ENCODE measurements at regions not wholly inside any gene's neighbourhood (a gene's known extent, or its start where the extent isn't known, plus 50 kb on each side); places are given as distances from the start of the nearest gene placed in this dataset.

DNA sequence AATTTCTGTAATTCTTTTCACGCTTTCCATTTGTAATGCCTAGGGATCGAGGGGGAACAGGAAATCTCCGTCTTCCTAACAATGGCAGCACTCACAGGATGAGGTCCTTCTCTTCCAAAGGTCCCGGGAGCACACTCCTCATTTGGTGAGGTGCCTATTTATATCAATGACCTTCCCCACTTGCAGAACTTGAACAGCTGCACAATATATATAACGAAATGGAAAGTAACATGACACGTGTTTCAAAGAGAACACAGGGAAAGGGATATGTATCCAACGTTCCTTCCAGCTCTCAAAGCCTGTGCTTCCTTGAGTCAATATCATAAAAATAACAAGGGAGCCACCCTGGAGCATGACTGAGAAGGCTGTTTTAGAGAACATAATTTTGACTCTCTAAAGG lies 78.6 kb upstream of the RBM24 start:
- TF ChIP-seq, protein P1, sequence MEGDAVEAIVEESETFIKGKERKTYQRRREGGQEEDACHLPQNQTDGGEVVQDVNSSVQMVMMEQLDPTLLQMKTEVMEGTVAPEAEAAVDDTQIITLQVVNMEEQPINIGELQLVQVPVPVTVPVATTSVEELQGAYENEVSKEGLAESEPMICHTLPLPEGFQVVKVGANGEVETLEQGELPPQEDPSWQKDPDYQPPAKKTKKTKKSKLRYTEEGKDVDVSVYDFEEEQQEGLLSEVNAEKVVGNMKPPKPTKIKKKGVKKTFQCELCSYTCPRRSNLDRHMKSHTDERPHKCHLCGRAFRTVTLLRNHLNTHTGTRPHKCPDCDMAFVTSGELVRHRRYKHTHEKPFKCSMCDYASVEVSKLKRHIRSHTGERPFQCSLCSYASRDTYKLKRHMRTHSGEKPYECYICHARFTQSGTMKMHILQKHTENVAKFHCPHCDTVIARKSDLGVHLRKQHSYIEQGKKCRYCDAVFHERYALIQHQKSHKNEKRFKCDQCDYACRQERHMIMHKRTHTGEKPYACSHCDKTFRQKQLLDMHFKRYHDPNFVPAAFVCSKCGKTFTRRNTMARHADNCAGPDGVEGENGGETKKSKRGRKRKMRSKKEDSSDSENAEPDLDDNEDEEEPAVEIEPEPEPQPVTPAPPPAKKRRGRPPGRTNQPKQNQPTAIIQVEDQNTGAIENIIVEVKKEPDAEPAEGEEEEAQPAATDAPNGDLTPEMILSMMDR (IDR thresholded peaks at IDR 0.05) = no peak
- Histone ChIP-seq H3K27ac (no peak overlapping the region), H3K4me3 (no peak overlapping the region), H3K4me1 (ENCODE audit: control insufficient read depth in 1 of 2, low read depth in 2 of 2) (no peaks in the 10 kb centered on the region), H3K27me3 (replicated peaks; ENCODE audit: insufficient read depth) (no peaks in the 10 kb centered on the region), H3K9me3 (no peaks in the 10 kb centered on the region), H3K36me3 (no peaks in the 10 kb centered on the region)
- ATAC-seq (ENCODE audit: insufficient number of reproducible peaks, low FRiP score, low read depth) = no peak
- no peak for DNase-seq (ENCODE audit: low spot score)

DNA sequence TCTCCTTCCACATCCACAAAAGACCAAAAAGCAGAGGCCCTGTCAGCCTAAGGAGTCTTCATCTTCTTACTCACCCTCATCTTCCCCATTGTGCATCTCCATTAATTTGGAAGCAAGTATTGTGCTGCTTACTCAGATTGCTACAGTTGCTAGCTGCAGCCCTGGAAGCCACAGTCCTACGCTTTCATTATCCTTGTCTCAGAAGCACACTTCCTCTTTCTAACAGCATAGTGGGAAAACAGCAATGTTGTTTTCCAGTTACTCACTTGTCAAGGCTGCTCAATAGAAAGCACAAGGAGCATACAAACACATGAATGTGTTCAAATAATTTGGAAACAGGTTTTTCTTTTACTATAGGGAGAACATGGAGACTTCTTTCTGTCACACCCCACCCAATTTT lies 76.6 kb upstream of the RBM24 start:
- TF ChIP-seq, protein P1 (IDR thresholded peaks at IDR 0.05) = no peak
- Histone ChIP-seq H3K27ac (no peak overlapping the region), H3K9me3 (no peaks in the 10 kb centered on the region), H3K36me3 (no peaks in the 10 kb centered on the region), H3K4me1 (ENCODE audit: control insufficient read depth in 1 of 2, low read depth in 2 of 2) (no peaks in the 10 kb centered on the region), H3K27me3 (replicated peaks; ENCODE audit: insufficient read depth) (no peaks in the 10 kb centered on the region), H3K4me3 (no peak overlapping the region)
- no peak for ATAC-seq (ENCODE audit: insufficient number of reproducible peaks, low FRiP score, low read depth)
- DNase-seq (ENCODE audit: low spot score) = no peak

DNA sequence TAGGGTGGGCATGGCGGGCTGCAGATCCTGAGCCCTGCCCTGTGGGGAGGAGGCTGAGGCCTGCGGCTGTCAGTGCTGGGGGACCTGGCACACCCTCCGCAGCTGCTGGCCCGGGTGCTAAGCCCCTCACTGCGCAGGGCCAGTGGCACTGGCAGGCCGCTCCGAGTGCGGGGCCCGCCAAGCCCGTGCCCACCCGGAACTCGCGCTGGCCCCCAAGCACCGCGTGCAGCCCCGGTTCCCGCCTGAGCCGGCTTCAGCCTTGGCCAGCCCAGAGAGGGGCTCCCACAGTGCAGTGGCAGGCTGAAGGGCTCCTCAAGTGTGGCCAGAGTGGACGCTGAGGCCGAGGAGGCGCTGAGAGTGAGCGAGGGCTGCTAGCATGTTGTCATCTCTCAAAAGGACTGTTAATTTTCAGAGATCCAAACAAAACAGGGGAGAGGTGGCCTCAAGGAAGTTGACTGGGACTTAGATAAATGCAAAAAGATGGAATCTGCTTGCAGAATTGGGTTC lies 74.5 kb upstream of the RBM24 start:
- TF ChIP-seq, protein P1 (IDR thresholded peaks at IDR 0.05) = no peak
- ATAC-seq (ENCODE audit: insufficient number of reproducible peaks, low FRiP score, low read depth) (no peak), DNase-seq (ENCODE audit: low spot score) (no peak)
- Histone ChIP-seq H3K27ac (no peak overlapping the region), H3K4me3 (no peak overlapping the region), H3K27me3 (replicated peaks; ENCODE audit: insufficient read depth) (no peaks in the 10 kb centered on the region), H3K9me3 (no peaks in the 10 kb centered on the region), H3K4me1 (ENCODE audit: control insufficient read depth in 1 of 2, low read depth in 2 of 2) (no peaks in the 10 kb centered on the region), H3K36me3 (no peaks in the 10 kb centered on the region)

DNA sequence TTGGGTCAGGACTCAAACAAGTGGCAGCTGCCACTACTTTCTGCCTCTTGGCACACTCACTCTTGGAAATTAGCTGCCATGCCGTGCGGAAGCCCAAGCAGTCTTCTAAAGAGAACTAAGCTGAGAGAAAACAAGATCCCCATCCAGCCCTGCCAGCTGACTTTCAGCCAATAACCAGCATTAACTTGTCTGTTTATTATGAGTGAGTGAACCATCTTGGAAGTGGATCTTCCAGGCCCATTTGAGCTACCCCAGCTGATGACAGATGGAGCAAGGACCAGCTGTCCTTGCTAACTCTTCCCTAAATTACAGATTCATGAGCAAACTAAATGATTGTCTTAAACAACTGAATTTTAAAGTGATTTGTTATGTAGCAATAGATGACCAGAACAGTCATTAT lies 73.9 kb upstream of the RBM24 start:
- H3K4me3 ChIP-seq = no peak overlapping the region
- no peaks in the 10 kb centered on the region for H3K36me3 ChIP-seq
- no peaks in the 10 kb centered on the region for H3K9me3 ChIP-seq
- no peak for ATAC-seq (ENCODE audit: insufficient number of reproducible peaks, low FRiP score, low read depth)
- H3K4me1 ChIP-seq (ENCODE audit: control insufficient read depth in 1 of 2, low read depth in 2 of 2) = peaks cover 0 to 6% of the 10 kb centered on the region in 2 donors
- H3K27me3 ChIP-seq (replicated peaks; ENCODE audit: insufficient read depth) = no peaks in the 10 kb centered on the region
- TF ChIP-seq, protein P1 (IDR thresholded peaks at IDR 0.05) = no peak
- no peak overlapping the region for H3K27ac ChIP-seq
- DNase-seq (ENCODE audit: low spot score) = no peak

DNA sequence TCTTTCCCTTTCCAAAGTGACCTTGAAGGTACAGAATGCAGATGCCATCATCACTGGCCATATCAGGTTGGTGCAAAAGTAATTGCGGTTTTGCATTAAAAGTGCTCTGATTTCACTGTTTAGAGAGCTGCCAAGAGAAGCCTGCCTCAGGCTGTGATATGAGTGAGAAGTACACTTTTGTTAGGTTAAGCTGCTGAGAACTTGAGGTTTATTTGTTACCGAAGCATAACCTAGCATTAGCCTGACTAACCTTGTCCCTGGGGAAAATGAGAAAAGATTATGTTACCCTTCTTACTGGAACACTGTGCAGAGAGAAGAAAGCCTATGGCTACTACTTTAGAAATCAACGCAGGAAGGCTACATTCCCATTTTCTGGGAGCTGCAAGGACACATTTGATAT lies 70.5 kb upstream of the RBM24 start:
- Histone ChIP-seq H3K4me3 (no peak overlapping the region), H3K9me3 (no peaks in the 10 kb centered on the region), H3K27me3 (replicated peaks; ENCODE audit: insufficient read depth) (no peaks in the 10 kb centered on the region), H3K4me1 (ENCODE audit: control insufficient read depth in 1 of 2, low read depth in 2 of 2) (peaks cover 0 to 24% of the 10 kb centered on the region in 2 donors), H3K36me3 (no peaks in the 10 kb centered on the region), H3K27ac (no peak overlapping the region)
- DNase-seq (ENCODE audit: low spot score) (no peak), ATAC-seq (ENCODE audit: insufficient number of reproducible peaks, low FRiP score, low read depth) (no peak)
- TF ChIP-seq, protein P1 (IDR thresholded peaks at IDR 0.05) = no peak

Data from thoracic aorta (tissue), 2 donors.